ENCODE measurements at regions not wholly inside any gene's neighbourhood (a gene's known extent, or its start where the extent isn't known, plus 50 kb on each side); places are given as distances from the start of the nearest gene placed in this dataset.

DNA sequence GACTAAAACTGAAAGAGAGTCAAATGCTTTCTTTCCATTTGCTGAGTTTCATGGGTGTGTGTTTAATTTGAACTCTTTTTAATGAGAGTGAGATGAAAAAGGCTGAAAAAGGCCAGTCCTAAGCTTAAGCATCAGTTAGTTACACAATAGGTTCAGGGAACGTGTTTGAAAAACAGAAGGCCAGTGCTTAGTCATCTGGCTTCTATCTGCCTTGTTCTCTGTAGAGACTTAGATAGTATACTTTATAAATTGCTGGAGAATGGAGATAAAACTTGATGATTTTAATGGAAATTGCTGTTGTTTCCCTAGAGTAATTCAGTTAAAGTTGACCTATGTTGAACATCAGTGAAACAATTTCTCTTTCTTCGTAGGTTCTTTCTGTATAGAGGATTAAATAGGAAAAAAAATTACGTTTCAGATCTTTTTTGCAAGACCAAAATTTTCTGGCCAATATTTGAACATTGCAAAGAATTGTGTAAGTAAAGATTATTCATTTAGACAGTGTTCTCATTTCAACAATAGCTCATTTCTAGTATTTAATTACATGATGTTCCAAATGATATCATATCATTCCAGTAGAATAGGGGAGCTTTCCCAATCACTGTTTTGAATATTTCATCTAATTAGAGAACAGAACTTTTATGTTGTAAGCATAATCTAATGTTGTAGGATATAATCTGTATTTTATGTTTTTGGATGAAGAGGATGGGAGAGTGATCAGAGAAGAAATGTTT, 1088.8 kb downstream of the ADGRL3 start:
- Mint-ChIP-seq H3K9me3 (ENCODE audit: unreplicated experiment) (no peaks in the 10 kb centered on the region), H3K27me3 (ENCODE audit: insufficient read depth, unreplicated experiment) (no peaks in the 10 kb centered on the region), H3K4me3 (ENCODE audit: unreplicated experiment) (no peak overlapping the region), H3K36me3 (ENCODE audit: insufficient read depth, unreplicated experiment) (no peaks in the 10 kb centered on the region), H3K4me1 (ENCODE audit: insufficient read depth, unreplicated experiment) (no peaks in the 10 kb centered on the region), H3K27ac (ENCODE audit: low read depth, unreplicated experiment) (no peak overlapping the region)
- DNase-seq (ENCODE audit: unreplicated experiment), result peak; percentile 49
- intact Hi-C loops (cut with micrococcal nuclease), result no loop called here
- no TSS peak for BruUV-seq (replicated peaks)
- CTCF ChIA-PET, result no interaction called here
- POLR2A ChIA-PET, result no interaction called here
- TF ChIP-seq, protein P1, sequence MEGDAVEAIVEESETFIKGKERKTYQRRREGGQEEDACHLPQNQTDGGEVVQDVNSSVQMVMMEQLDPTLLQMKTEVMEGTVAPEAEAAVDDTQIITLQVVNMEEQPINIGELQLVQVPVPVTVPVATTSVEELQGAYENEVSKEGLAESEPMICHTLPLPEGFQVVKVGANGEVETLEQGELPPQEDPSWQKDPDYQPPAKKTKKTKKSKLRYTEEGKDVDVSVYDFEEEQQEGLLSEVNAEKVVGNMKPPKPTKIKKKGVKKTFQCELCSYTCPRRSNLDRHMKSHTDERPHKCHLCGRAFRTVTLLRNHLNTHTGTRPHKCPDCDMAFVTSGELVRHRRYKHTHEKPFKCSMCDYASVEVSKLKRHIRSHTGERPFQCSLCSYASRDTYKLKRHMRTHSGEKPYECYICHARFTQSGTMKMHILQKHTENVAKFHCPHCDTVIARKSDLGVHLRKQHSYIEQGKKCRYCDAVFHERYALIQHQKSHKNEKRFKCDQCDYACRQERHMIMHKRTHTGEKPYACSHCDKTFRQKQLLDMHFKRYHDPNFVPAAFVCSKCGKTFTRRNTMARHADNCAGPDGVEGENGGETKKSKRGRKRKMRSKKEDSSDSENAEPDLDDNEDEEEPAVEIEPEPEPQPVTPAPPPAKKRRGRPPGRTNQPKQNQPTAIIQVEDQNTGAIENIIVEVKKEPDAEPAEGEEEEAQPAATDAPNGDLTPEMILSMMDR (IDR thresholded peaks at IDR 0.05; ENCODE audit: unreplicated experiment), result no peak

DNA sequence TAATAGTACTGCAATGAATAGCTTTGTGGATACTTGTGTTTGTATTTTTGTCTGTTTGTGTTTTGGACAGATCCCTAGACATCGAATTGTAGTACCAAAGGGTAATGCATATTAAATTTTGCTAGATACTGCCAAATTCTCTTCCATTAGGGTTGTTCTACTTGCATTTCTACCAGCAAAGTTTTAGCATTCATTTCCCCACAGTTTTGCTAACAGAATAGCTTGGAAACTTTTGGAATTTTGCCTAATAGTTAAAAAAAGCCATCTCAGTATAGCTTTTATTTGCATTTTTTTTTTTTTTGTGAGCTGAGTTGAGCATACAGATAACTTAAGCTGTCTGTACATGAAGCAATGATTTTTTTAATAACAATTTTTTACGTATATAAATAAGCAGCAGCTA, 1084.9 kb downstream of the ADGRL3 start:
- no peaks in the 10 kb centered on the region for H3K36me3 Mint-ChIP-seq (ENCODE audit: insufficient read depth, unreplicated experiment)
- H3K4me1 Mint-ChIP-seq (ENCODE audit: insufficient read depth, unreplicated experiment), result no peaks in the 10 kb centered on the region
- POLR2A ChIA-PET, result interaction anchor here (0.5 kb wide), 1 partner anchor 1705 kb away, joined by 3 read pairs; no protein-coding TSS in a partner anchor
- BruUV-seq (replicated peaks), result no TSS peak
- no peak overlapping the region for H3K4me3 Mint-ChIP-seq (ENCODE audit: unreplicated experiment)
- intact Hi-C loops (cut with micrococcal nuclease), result no loop called here
- TF ChIP-seq, protein P1 (IDR thresholded peaks at IDR 0.05; ENCODE audit: unreplicated experiment), result no peak
- DNase-seq (ENCODE audit: unreplicated experiment), result no peak
- no peak overlapping the region for H3K27ac Mint-ChIP-seq (ENCODE audit: low read depth, unreplicated experiment)
- CTCF ChIA-PET, result interaction anchor here (0.5 to 1.2 kb wide), 2 partner anchors 12 to 105 kb away, joined by 5 to 6 read pairs; no protein-coding TSS in a partner anchor
- H3K27me3 Mint-ChIP-seq (ENCODE audit: insufficient read depth, unreplicated experiment), result no peaks in the 10 kb centered on the region
- no peaks in the 10 kb centered on the region for H3K9me3 Mint-ChIP-seq (ENCODE audit: unreplicated experiment)

DNA sequence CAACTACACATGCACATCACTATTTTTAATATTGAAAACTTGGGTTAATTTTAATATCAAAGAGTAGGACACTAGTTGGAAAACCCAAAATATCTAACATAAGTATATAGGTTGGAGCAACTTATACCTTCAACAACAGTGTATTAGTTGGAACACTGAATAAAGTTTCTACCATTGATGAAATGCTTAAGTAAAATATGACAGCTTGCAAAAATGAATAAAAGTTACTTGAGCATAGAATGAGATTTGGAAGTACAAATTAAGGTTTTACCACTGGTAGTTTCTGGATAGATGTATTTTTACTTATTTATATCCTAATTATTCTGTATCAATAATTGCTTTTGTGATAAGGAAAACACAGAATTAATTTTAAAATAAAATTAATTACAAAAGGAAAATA, 1079.6 kb downstream of the ADGRL3 start:
- Mint-ChIP-seq H3K4me3 (ENCODE audit: unreplicated experiment) (no peak overlapping the region), H3K9me3 (ENCODE audit: unreplicated experiment) (no peaks in the 10 kb centered on the region), H3K27ac (ENCODE audit: low read depth, unreplicated experiment) (no peak overlapping the region), H3K36me3 (ENCODE audit: insufficient read depth, unreplicated experiment) (no peaks in the 10 kb centered on the region), H3K27me3 (ENCODE audit: insufficient read depth, unreplicated experiment) (no peaks in the 10 kb centered on the region), H3K4me1 (ENCODE audit: insufficient read depth, unreplicated experiment) (no peaks in the 10 kb centered on the region)
- no peak for DNase-seq (ENCODE audit: unreplicated experiment)
- CTCF ChIA-PET, result interaction anchor here (1.5 kb wide), 1 partner anchor 364 kb away, joined by 3 read pairs; no protein-coding TSS in a partner anchor
- POLR2A ChIA-PET, result interaction anchor here (0.5 kb wide), 1 partner anchor 14 kb away, joined by 3 read pairs; no protein-coding TSS in a partner anchor
- no TSS peak for BruUV-seq (replicated peaks)
- intact Hi-C loops (cut with micrococcal nuclease), result no loop called here
- TF ChIP-seq, protein P1 (IDR thresholded peaks at IDR 0.05; ENCODE audit: unreplicated experiment), result no peak

DNA sequence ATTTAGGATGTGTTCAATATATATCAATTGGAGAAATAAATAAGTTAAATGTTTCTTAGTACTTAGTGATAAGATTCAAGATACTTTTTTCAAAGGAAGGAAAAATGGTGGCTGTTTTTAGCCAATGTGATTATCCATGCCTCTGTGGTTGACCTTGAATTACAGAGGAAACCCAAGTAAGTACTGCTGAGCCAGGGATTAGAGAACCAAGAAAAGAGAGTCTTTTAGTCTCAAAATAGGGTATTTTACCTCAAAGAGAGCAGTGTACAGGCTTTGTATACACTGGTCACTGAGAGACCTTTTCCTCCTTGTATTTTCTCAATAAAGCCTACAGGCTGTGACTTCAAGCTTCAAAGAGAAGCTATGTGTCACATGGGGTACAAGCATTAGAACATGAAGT, 1075.3 kb downstream of the ADGRL3 start:
- POLR2A ChIA-PET, result no interaction called here
- no peaks in the 10 kb centered on the region for H3K27me3 Mint-ChIP-seq (ENCODE audit: insufficient read depth, unreplicated experiment)
- no peaks in the 10 kb centered on the region for H3K4me1 Mint-ChIP-seq (ENCODE audit: insufficient read depth, unreplicated experiment)
- no peaks in the 10 kb centered on the region for H3K36me3 Mint-ChIP-seq (ENCODE audit: insufficient read depth, unreplicated experiment)
- TF ChIP-seq, protein P1 (IDR thresholded peaks at IDR 0.05; ENCODE audit: unreplicated experiment), result no peak
- BruUV-seq (replicated peaks), result no TSS peak
- no peak overlapping the region for H3K27ac Mint-ChIP-seq (ENCODE audit: low read depth, unreplicated experiment)
- H3K9me3 Mint-ChIP-seq (ENCODE audit: unreplicated experiment), result no peaks in the 10 kb centered on the region
- intact Hi-C loops (cut with micrococcal nuclease), result no loop called here
- no peak overlapping the region for H3K4me3 Mint-ChIP-seq (ENCODE audit: unreplicated experiment)
- no peak for DNase-seq (ENCODE audit: unreplicated experiment)
- CTCF ChIA-PET, result no interaction called here

Measured in MCF 10A (cell line).